NOMO-1 (cell line): ENCODE measurements at regions not wholly inside any gene's neighbourhood (a gene's known extent, or its start where the extent isn't known, plus 50 kb on each side); places are given as distances from the start of the nearest gene placed in this dataset.

ENCODE experiments used
- DNase-seq, 2 experiments: peaks; one replicate each; lab custom pipeline; 2025; ENCODE audit not compliant: unreplicated experiment in 2 of 2; lab: John Stamatoyannopoulos, UW

- no peak for DNase-seq
These were observed 199.3 kb downstream of the PCDH18 start for GRCh38 chr4:137333031-137333430.

GRCh38 chr4:137312257-137312656 is 220.0 kb downstream of the PCDH18 start:
- DNase-seq = no peak

- no peak for DNase-seq
These were observed 221.5 kb downstream of the PCDH18 start for GRCh38 chr4:137310593-137311490.

GRCh38 chr4:137310166-137310565 is 222.1 kb downstream of the PCDH18 start:
- DNase-seq = no peak

- no peak for DNase-seq
These were observed 222.9 kb downstream of the PCDH18 start for GRCh38 chr4:137309424-137309823.

- no peak for DNase-seq
These were observed 224.5 kb downstream of the PCDH18 start for GRCh38 chr4:137307806-137308205.

GRCh38 chr4:137300776-137301175 is 231.5 kb downstream of the PCDH18 start:
- no peak for DNase-seq

GRCh38 chr4:137299281-137299680 is 233.0 kb downstream of the PCDH18 start:
- DNase-seq = no peak

- no peak for DNase-seq
These were observed 239.0 kb downstream of the PCDH18 start for GRCh38 chr4:137293281-137293680.

GRCh38 chr4:137283737-137284136 is 248.6 kb downstream of the PCDH18 start:
- DNase-seq = no peak

GRCh38 chr4:137278431-137278830 is 253.9 kb downstream of the PCDH18 start:
- no peak for DNase-seq

- no peak for DNase-seq
These were observed 257.9 kb downstream of the PCDH18 start for GRCh38 chr4:137274404-137274803.

- no peak for DNase-seq
These were observed 265.3 kb downstream of the PCDH18 start for GRCh38 chr4:137267024-137267423.

- no peak for DNase-seq
These were observed 265.8 kb downstream of the PCDH18 start for GRCh38 chr4:137266511-137266910.

GRCh38 chr4:137263206-137263605 is 269.1 kb downstream of the PCDH18 start:
- DNase-seq = no peak

GRCh38 chr4:137253949-137254348 is 278.3 kb downstream of the PCDH18 start:
- no peak for DNase-seq

GRCh38 chr4:137249112-137249511 is 283.2 kb downstream of the PCDH18 start:
- no peak for DNase-seq

- no peak for DNase-seq
These were observed 293.7 kb downstream of the PCDH18 start for GRCh38 chr4:137238456-137239162.

- no peak for DNase-seq
These were observed 305.4 kb downstream of the PCDH18 start for GRCh38 chr4:137226900-137227299.

GRCh38 chr4:137226221-137226620 is 306.1 kb downstream of the PCDH18 start:
- DNase-seq = no peak

- DNase-seq = no peak
These were observed 318.7 kb downstream of the PCDH18 start for GRCh38 chr4:137213372-137214173.
